ENCODE measurements at regions not wholly inside any gene's neighbourhood (a gene's known extent, or its start where the extent isn't known, plus 50 kb on each side); places are given as distances from the start of the nearest gene placed in this dataset.
A peak's percentile ranks its signal among the peaks of the same experiment; 100 is the strongest.

DNA sequence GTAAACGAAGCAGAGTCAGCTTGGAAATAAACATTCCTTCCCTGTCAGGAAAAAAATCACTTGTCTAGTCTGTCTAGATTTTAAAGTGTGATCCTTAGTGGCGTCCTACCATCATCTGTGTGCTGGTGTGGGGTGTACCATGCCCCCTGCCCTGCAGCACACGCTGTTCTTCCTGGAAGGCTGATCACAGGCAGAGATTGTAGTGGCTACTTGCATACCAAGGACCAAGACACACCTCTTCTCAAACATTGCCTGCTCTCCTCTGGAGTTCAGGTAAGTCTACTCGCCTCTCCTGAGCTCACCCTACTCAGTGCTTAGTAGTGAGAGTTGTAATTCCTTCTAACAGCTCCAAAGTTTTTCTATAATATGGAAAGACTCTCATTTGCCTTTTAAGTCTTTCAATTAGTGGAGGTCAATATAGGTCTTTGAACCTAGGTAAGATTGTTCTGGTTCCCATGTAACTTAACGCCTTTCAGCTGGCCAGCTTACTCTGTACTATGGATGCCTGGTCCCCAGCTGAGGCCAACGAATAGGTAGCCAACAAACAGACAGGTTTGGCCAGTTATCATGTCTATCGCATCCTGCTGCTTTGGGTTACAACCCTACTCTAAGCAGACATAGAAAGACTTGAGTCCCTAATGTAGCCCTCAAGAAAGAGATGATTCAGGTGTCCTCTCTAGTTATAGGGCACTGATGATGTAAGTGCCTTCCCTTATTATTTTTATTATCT is 55.4 kb downstream of the XCL1 start:
- no peak for DNase-seq (ENCODE audit: low read depth, low spot score)
- Histone ChIP-seq H3K4me1 (ENCODE audit: insufficient read depth, insufficient read length) (no peaks in the 10 kb centered on the region), H3K36me3 (ENCODE audit: insufficient read depth, insufficient read length, low read length) (no peaks in the 10 kb centered on the region), H3K27me3 (ENCODE audit: insufficient read depth, insufficient read length) (no peaks in the 10 kb centered on the region), H3K9ac (ENCODE audit: insufficient read length, low read depth) (no peak overlapping the region), H3K4me3 (ENCODE audit: insufficient read length, low read depth) (no peak overlapping the region), H3K9me3 (ENCODE audit: insufficient read depth, low read length) (no peaks in the 10 kb centered on the region)
- TF ChIP-seq SUZ12 (IDR thresholded peaks at IDR 0.05; ENCODE audit: extremely low read depth, insufficient read depth, insufficient read length) (no peak), YY1 (IDR thresholded peaks at IDR 0.05; ENCODE audit: insufficient read depth, insufficient read length) (no peak), ZNF274 (IDR thresholded peaks at IDR 0.05; ENCODE audit: low read depth, low read length) (no peak)

GRCh38 chr1:168634951-168635532 is 58.6 kb downstream of the XCL1 start:
- DNase-seq (ENCODE audit: low read depth, low spot score) = no peak
- Histone ChIP-seq H3K36me3 (ENCODE audit: insufficient read depth, insufficient read length, low read length) (no peaks in the 10 kb centered on the region), H3K9ac (ENCODE audit: insufficient read length, low read depth) (no peak overlapping the region), H3K4me1 (ENCODE audit: insufficient read depth, insufficient read length) (no peaks in the 10 kb centered on the region), H3K9me3 (ENCODE audit: insufficient read depth, low read length) (no peaks in the 10 kb centered on the region), H3K4me3 (ENCODE audit: insufficient read length, low read depth) (no peak overlapping the region), H3K27me3 (ENCODE audit: insufficient read depth, insufficient read length) (no peaks in the 10 kb centered on the region)
- TF ChIP-seq SUZ12 (IDR thresholded peaks at IDR 0.05; ENCODE audit: extremely low read depth, insufficient read depth, insufficient read length) (no peak), YY1 (IDR thresholded peaks at IDR 0.05; ENCODE audit: insufficient read depth, insufficient read length) (no peak), ZNF274 (IDR thresholded peaks at IDR 0.05; ENCODE audit: low read depth, low read length) (no peak)

GRCh38 chr1:168636200-168636599 is 59.8 kb downstream of the XCL1 start:
- TF ChIP-seq ZNF274 (IDR thresholded peaks at IDR 0.05; ENCODE audit: low read depth, low read length) (no peak), YY1 (IDR thresholded peaks at IDR 0.05; ENCODE audit: insufficient read depth, insufficient read length) (no peak), SUZ12 (IDR thresholded peaks at IDR 0.05; ENCODE audit: extremely low read depth, insufficient read depth, insufficient read length) (no peak)
- Histone ChIP-seq H3K4me1 (ENCODE audit: insufficient read depth, insufficient read length) (no peaks in the 10 kb centered on the region), H3K27me3 (ENCODE audit: insufficient read depth, insufficient read length) (no peaks in the 10 kb centered on the region), H3K36me3 (ENCODE audit: insufficient read depth, insufficient read length, low read length) (no peaks in the 10 kb centered on the region), H3K4me3 (ENCODE audit: insufficient read length, low read depth) (no peak overlapping the region), H3K9ac (ENCODE audit: insufficient read length, low read depth) (no peak overlapping the region), H3K9me3 (ENCODE audit: insufficient read depth, low read length) (no peaks in the 10 kb centered on the region)
- no peak for DNase-seq (ENCODE audit: low read depth, low spot score)

- Histone ChIP-seq H3K9me3 (ENCODE audit: insufficient read depth, low read length) (no peaks in the 10 kb centered on the region), H3K36me3 (ENCODE audit: insufficient read depth, insufficient read length, low read length) (no peaks in the 10 kb centered on the region), H3K9ac (ENCODE audit: insufficient read length, low read depth) (no peak overlapping the region), H3K4me1 (ENCODE audit: insufficient read depth, insufficient read length) (no peaks in the 10 kb centered on the region), H3K27me3 (ENCODE audit: insufficient read depth, insufficient read length) (no peaks in the 10 kb centered on the region), H3K4me3 (ENCODE audit: insufficient read length, low read depth) (no peak overlapping the region)
- DNase-seq (ENCODE audit: low read depth, low spot score) = no peak
- no peak for TF ChIP-seq ZNF274 (IDR thresholded peaks at IDR 0.05; ENCODE audit: low read depth, low read length)
- TF ChIP-seq SUZ12 (IDR thresholded peaks at IDR 0.05; ENCODE audit: extremely low read depth, insufficient read depth, insufficient read length) = no peak
These were observed 60.3 kb downstream of the XCL1 start for GRCh38 chr1:168636642-168637111.

- Histone ChIP-seq H3K4me1 (ENCODE audit: insufficient read depth, insufficient read length) (no peaks in the 10 kb centered on the region), H3K36me3 (ENCODE audit: insufficient read depth, insufficient read length, low read length) (no peaks in the 10 kb centered on the region), H3K27me3 (ENCODE audit: insufficient read depth, insufficient read length) (no peaks in the 10 kb centered on the region), H3K9me3 (ENCODE audit: insufficient read depth, low read length) (no peaks in the 10 kb centered on the region), H3K9ac (ENCODE audit: insufficient read length, low read depth) (no peak overlapping the region), H3K4me3 (ENCODE audit: insufficient read length, low read depth) (no peak overlapping the region)
- peak; percentile 60 for DNase-seq (ENCODE audit: low read depth, low spot score)
- TF ChIP-seq SUZ12 (IDR thresholded peaks at IDR 0.05; ENCODE audit: extremely low read depth, insufficient read depth, insufficient read length) (no peak), YY1 (IDR thresholded peaks at IDR 0.05; ENCODE audit: insufficient read depth, insufficient read length) (no peak), ZNF274 (IDR thresholded peaks at IDR 0.05; ENCODE audit: low read depth, low read length) (no peak)
These were observed 61.1 kb downstream of the XCL1 start for GRCh38 chr1:168637350-168637991.

DNA sequence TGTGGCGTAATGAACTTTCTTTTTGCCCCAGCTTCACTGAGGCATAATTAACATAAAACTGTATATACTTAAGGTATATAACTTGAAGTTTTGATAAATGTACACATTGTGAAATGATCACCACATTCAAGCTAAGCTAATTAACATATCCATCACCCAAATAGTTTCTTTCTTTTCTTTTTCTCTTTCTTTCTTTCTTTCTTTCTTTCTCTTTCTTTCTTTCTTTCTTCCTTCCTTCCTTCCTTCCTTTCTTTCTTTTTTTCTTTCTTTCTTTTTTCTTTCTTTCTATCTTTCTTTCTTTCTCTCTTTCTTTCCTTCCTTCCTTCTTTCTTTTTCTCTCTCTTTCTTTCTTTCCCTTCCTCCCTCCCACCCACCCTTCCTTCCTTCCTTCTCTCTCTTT is 62.5 kb downstream of the XCL1 start:
- H3K9ac ChIP-seq (ENCODE audit: insufficient read length, low read depth) = no peak overlapping the region
- H3K4me3 ChIP-seq (ENCODE audit: insufficient read length, low read depth) = no peak overlapping the region
- no peaks in the 10 kb centered on the region for H3K4me1 ChIP-seq (ENCODE audit: insufficient read depth, insufficient read length)
- H3K27me3 ChIP-seq (ENCODE audit: insufficient read depth, insufficient read length) = no peaks in the 10 kb centered on the region
- H3K9me3 ChIP-seq (ENCODE audit: insufficient read depth, low read length) = no peaks in the 10 kb centered on the region
- DNase-seq (ENCODE audit: low read depth, low spot score) = no peak
- TF ChIP-seq SUZ12 (IDR thresholded peaks at IDR 0.05; ENCODE audit: extremely low read depth, insufficient read depth, insufficient read length) = no peak
- TF ChIP-seq YY1 (IDR thresholded peaks at IDR 0.05; ENCODE audit: insufficient read depth, insufficient read length) = no peak
- no peak for TF ChIP-seq ZNF274 (IDR thresholded peaks at IDR 0.05; ENCODE audit: low read depth, low read length)
- no peaks in the 10 kb centered on the region for H3K36me3 ChIP-seq (ENCODE audit: insufficient read depth, insufficient read length, low read length)

DNA sequence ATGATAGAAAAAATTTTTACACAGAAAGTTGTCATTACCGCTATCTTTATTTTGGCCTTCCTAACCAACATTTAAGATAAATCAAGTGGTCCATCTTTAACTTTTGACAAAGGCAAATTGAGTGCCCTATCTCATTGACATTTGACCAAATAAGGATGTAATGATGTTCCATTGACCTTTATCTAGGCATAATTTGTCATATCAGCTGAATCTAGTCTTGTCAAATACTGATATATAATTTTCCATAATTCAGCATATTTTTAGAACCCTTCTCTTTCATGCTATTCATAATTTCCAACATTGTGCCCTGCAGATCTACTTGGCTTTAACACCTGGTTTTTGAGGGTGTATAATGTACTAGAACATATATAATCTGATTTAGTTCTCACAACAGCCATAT is 63.8 kb downstream of the XCL1 start:
- Histone ChIP-seq H3K4me1 (ENCODE audit: insufficient read depth, insufficient read length) (no peaks in the 10 kb centered on the region), H3K9me3 (ENCODE audit: insufficient read depth, low read length) (no peaks in the 10 kb centered on the region), H3K4me3 (ENCODE audit: insufficient read length, low read depth) (no peak overlapping the region), H3K36me3 (ENCODE audit: insufficient read depth, insufficient read length, low read length) (no peaks in the 10 kb centered on the region), H3K27me3 (ENCODE audit: insufficient read depth, insufficient read length) (no peaks in the 10 kb centered on the region), H3K9ac (ENCODE audit: insufficient read length, low read depth) (no peak overlapping the region)
- DNase-seq (ENCODE audit: low read depth, low spot score) = no peak
- TF ChIP-seq YY1 (IDR thresholded peaks at IDR 0.05; ENCODE audit: insufficient read depth, insufficient read length) (no peak), ZNF274 (IDR thresholded peaks at IDR 0.05; ENCODE audit: low read depth, low read length) (no peak), SUZ12 (IDR thresholded peaks at IDR 0.05; ENCODE audit: extremely low read depth, insufficient read depth, insufficient read length) (no peak)
